GM12891 (cell line): ENCODE measurements at regions not wholly inside any gene's neighbourhood (a gene's known extent, or its start where the extent isn't known, plus 50 kb on each side); places are given as distances from the start of the nearest gene placed in this dataset.

ENCODE experiments used
- PAX5 ChIP-seq: IDR thresholded peaks from 2 replicates; pipeline ENCODE4 v1.6.1; 2011; ENCODE audit warnings: low read length, moderate library complexity, mild to moderate bottlenecking; ENCODE audit not compliant: insufficient read depth, severe bottlenecking
- POLR2A ChIP-seq: IDR thresholded peaks from 2 replicates; pipeline ENCODE4 v1.6.1; 2011; ENCODE audit warnings: low read depth, low read length, control low read depth
- POLR2AphosphoS5 ChIP-seq: IDR thresholded peaks from 2 replicates; pipeline ENCODE4 v1.6.1; 2011; ENCODE audit warnings: low read depth, low read length, control low read depth
- POU2F2 ChIP-seq: IDR thresholded peaks from 2 replicates; pipeline ENCODE4 v1.6.1; 2011; ENCODE audit warnings: low read depth, mild to moderate bottlenecking, control low read depth, low read length, moderate library complexity
- SPI1 ChIP-seq: IDR thresholded peaks from 2 replicates; pipeline ENCODE4 v1.6.1; 2011; ENCODE audit warnings: low read depth, low read length, control low read depth
- TAF1 ChIP-seq: IDR thresholded peaks from 2 replicates; pipeline ENCODE4 v1.6.1; 2011; ENCODE audit warnings: low read depth, low read length, control low read depth

GRCh38 chr7:125032943-125033342 lies 103.3 kb upstream of the POT1 start:
- no peak for TF ChIP-seq POLR2A
- no peak for TF ChIP-seq POLR2AphosphoS5
- TF ChIP-seq TAF1: no peak
- no peak for TF ChIP-seq PAX5
- TF ChIP-seq SPI1: no peak
- no peak for TF ChIP-seq POU2F2
